Right lobe of liver (tissue), 6 donors: ENCODE measurements at regions not wholly inside any gene's neighbourhood (a gene's known extent, or its start where the extent isn't known, plus 50 kb on each side); places are given as distances from the start of the nearest gene placed in this dataset.
A peak's percentile ranks its signal among the peaks of the same experiment; 100 is the strongest.

ENCODE experiments used
- ATAC-seq, 4 donors: fragments of 200-7000 bp; cut with Tn5 transposase; one replicate each; pipeline ENCODE4 v1.9.1; 2020; ENCODE audit warnings: mild to moderate bottlenecking in 4 of 4, moderate library complexity in 4 of 4
- DNase-seq, 3 donors: peaks; one replicate each; pipeline ENCODE4 v3.0.0-alpha.2; 2020
- H3K27ac ChIP-seq, 3 donors: fragments of 200-600 bp; one replicate each; pipeline ENCODE4 v1.8.0; 2022
- H3K27me3 ChIP-seq, 2 donors: fragments of 200-600 bp; one replicate each; pipeline ENCODE4 v1.8.0; 2022
- H3K36me3 ChIP-seq, 4 donors: fragments of 200-600 bp; sonication (generic) in 1 of 4; one replicate each; pipeline versions ENCODE4 v1.5.1 to v1.8.0; 2017 to 2022; ENCODE audit warnings: control low read depth in 1 of 4
- H3K4me1 ChIP-seq, 4 donors: fragments of 200-600 bp; sonication (generic) in 1 of 4; one replicate each; pipeline versions ENCODE4 v1.5.1 to v1.8.0; 2017 to 2022; ENCODE audit warnings: control low read depth in 1 of 4
- H3K4me3 ChIP-seq, 3 donors: fragments of 200-600 bp; one replicate each; pipeline ENCODE4 v1.8.0; 2022
- H3K9me3 ChIP-seq, 4 donors: fragments of 200-600 bp; sonication (generic) in 1 of 4; one replicate each; pipeline versions ENCODE4 v1.5.1 to v1.8.0; 2017 to 2022; ENCODE audit warnings: control low read depth in 1 of 4
- POLR2A ChIP-seq: fragments of 450-650 bp; IDR thresholded peaks from one replicate; pipeline ENCODE4 v1.6.1; 2017; ENCODE audit warnings: antibody characterized with exemption, mild to moderate bottlenecking
- WGBS: methylation state at CpG from one replicate; pipeline ENCODE4 v1.1.6; 2018; ENCODE audit warnings: low coverage, low lambda C conversion rate; ENCODE audit not compliant: insufficient coverage; ENCODE audit errors: missing lambda C conversion rate; 5-methylcytosine and 5-hydroxymethylcytosine counted together
- intact Hi-C, 2 donors: fragments of 100-400 bp; cut with DNase I; formaldehyde crosslinking; loops; one replicate each; pipeline versions ENCODE4 v1.11.2 to v1.14.1; 2022
- TF ChIP-seq, protein P1 (sequence below), 4 donors: fragments of 200-600 bp in 3 of 4; fragments of 450-650 bp in 1 of 4; IDR thresholded peaks; one replicate each; pipeline versions ENCODE4 v1.5.1 to v1.8.0; 2016 to 2022; ENCODE audit warnings: antibody characterized with exemption in 4 of 4, mild to moderate bottlenecking in 2 of 4
- donor health status: DM: no; HTN: yes; CAD: no.
- donor health status: DM: no; HTN: no; CAD: no.
- donor health status: DM: no; HTN: no; CAD: no.
- donor health status: DM: no; HTN: yes; CAD: no.
- donor health status: DM: no; HTN: yes; CAD: no.

DNA sequence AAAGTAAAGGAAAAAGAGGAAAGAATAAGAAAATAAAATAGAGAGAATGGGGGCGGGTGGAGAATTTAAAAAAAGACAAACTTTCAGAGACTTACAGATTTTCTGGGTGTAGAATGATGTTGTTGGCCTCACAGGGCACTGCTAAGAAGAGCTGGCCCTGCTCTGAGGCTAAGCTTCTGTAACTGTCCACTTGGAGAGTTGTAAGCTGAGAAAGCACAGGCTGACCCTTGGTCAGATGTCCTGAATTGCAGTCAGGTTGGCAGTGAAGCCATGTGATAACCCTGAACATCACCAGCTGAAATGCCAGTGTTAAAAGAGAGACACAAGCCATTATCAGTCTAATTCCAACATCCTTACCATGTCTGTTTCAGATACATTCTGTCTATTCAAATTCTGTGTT, 272.1 kb upstream of the SORCS1 start:
- Histone ChIP-seq H3K36me3 (no peaks in the 10 kb centered on the region), H3K27ac (no peak overlapping the region), H3K27me3 (no peaks in the 10 kb centered on the region), H3K4me3 (no peak overlapping the region), H3K4me1 (no peaks in the 10 kb centered on the region), H3K9me3 (no peaks in the 10 kb centered on the region)
- no peak for DNase-seq
- TF ChIP-seq, protein P1, sequence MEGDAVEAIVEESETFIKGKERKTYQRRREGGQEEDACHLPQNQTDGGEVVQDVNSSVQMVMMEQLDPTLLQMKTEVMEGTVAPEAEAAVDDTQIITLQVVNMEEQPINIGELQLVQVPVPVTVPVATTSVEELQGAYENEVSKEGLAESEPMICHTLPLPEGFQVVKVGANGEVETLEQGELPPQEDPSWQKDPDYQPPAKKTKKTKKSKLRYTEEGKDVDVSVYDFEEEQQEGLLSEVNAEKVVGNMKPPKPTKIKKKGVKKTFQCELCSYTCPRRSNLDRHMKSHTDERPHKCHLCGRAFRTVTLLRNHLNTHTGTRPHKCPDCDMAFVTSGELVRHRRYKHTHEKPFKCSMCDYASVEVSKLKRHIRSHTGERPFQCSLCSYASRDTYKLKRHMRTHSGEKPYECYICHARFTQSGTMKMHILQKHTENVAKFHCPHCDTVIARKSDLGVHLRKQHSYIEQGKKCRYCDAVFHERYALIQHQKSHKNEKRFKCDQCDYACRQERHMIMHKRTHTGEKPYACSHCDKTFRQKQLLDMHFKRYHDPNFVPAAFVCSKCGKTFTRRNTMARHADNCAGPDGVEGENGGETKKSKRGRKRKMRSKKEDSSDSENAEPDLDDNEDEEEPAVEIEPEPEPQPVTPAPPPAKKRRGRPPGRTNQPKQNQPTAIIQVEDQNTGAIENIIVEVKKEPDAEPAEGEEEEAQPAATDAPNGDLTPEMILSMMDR (IDR thresholded peaks at IDR 0.05), result no peak
- no peak for TF ChIP-seq POLR2A
- intact Hi-C loops, result no loop called here
- ATAC-seq, result peak in 1 of 4 donors; percentile 40
- 89% methylated on average over 1 of the region's 1 CpG for WGBS

DNA sequence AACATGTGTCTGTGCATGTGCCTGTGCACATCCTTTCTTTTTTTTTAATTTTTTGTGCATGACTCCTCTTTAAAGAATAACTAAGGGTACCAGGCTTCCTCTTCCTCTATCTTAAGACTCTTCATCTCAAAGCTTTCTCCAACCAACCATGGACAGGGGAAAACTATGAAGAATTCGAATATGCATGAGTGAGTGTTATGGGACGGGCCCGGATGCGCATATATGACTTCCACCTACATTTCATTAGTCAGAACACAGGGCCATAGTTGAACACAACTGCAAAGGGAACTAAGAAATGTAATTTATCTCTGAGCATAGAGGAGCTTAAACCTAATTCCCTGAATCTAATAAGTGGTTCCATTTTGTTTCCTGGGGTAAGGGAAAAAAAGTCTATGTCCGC, 270.3 kb upstream of the SORCS1 start:
- DNase-seq (no peak), ATAC-seq (no peak)
- intact Hi-C loops, result no loop called here
- Histone ChIP-seq H3K4me3 (no peak overlapping the region), H3K9me3 (no peaks in the 10 kb centered on the region), H3K4me1 (no peaks in the 10 kb centered on the region), H3K27me3 (no peaks in the 10 kb centered on the region), H3K36me3 (no peaks in the 10 kb centered on the region), H3K27ac (no peak overlapping the region)
- no peak for TF ChIP-seq POLR2A
- TF ChIP-seq, protein P1 (IDR thresholded peaks at IDR 0.05), result no peak
- 81% methylated on average over 5 of the region's 5 CpGs for WGBS

DNA sequence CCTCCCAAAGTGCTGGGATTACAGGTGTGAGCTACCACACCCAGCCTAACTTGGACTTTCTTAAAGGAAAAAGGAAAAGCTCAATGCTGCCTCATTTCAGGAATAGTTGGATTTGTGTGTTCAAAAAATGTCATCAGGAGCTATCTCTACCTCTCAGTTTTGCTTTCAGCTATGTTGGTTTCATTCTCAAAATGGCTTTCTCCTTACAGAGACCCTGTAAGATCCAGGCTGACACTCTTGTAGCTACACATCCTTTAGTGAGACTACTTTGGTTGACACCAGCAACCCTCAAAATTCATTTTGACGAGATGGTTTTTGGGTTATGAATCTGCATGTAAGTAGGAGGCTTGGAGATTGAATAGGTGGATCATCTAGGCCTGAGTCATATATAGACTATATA, 269.7 kb upstream of the SORCS1 start:
- WGBS, result 71% methylated on average over 1 of the region's 1 CpG
- intact Hi-C loops, result no loop called here
- ATAC-seq, result no peak
- Histone ChIP-seq H3K4me1 (no peaks in the 10 kb centered on the region), H3K27me3 (no peaks in the 10 kb centered on the region), H3K4me3 (no peak overlapping the region), H3K36me3 (no peaks in the 10 kb centered on the region), H3K27ac (no peak overlapping the region), H3K9me3 (no peaks in the 10 kb centered on the region)
- TF ChIP-seq, protein P1 (IDR thresholded peaks at IDR 0.05), result no peak
- TF ChIP-seq POLR2A, result no peak
- DNase-seq, result no peak

DNA sequence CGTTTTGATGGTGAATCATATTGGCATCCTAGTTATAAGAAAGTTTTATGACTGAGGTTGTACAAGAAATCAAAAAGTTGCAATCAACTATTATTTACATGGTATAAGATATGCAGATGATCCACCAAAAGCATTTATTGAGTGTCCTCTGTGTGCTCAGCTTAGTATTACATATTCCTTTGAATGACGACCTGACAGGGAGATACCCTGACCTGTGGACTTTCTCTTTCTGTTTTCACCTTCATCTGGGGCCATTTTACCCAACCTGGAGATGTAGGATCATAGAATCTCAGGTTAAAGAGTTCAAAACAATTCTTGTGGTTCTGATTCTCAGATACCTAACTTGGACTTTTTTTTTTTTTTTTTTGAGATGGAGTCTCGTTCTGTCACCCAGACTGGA, 269.1 kb upstream of the SORCS1 start:
- Histone ChIP-seq H3K4me1 (no peaks in the 10 kb centered on the region), H3K27ac (no peak overlapping the region), H3K27me3 (no peaks in the 10 kb centered on the region), H3K36me3 (no peaks in the 10 kb centered on the region), H3K4me3 (no peak overlapping the region), H3K9me3 (no peaks in the 10 kb centered on the region)
- no peak for ATAC-seq
- TF ChIP-seq, protein P1 (IDR thresholded peaks at IDR 0.05), result no peak
- no peak for TF ChIP-seq POLR2A
- intact Hi-C loops, result no loop called here
- no peak for DNase-seq
- WGBS, result 59% methylated on average over 3 of the region's 3 CpGs

GRCh38 chr10:107430446-107430845, 265.9 kb upstream of the SORCS1 start:
- no peaks in the 10 kb centered on the region for H3K9me3 ChIP-seq
- 75% methylated on average over 6 of the region's 6 CpGs for WGBS
- DNase-seq (no peak), ATAC-seq (no peak)
- TF ChIP-seq, protein P1 (IDR thresholded peaks at IDR 0.05), result no peak
- no peak for TF ChIP-seq POLR2A
- no peaks in the 10 kb centered on the region for H3K4me1 ChIP-seq
- H3K27ac ChIP-seq, result no peak overlapping the region
- no peaks in the 10 kb centered on the region for H3K27me3 ChIP-seq
- H3K4me3 ChIP-seq, result no peak overlapping the region
- no peaks in the 10 kb centered on the region for H3K36me3 ChIP-seq
- intact Hi-C loops, result no loop called here
